GM19468 (cell line): ENCODE measurements at regions not wholly inside any gene's neighbourhood (a gene's known extent, or its start where the extent isn't known, plus 50 kb on each side); places are given as distances from the start of the nearest gene placed in this dataset.
A peak's percentile ranks its signal among the peaks of the same experiment; 100 is the strongest.

Experiments
- ATAC-seq: cut with Tn5 transposase; IDR thresholded peaks from one replicate; pipeline ENCODE4 v1.9.1; 2021; ENCODE audit warnings: mild to moderate bottlenecking, moderate library complexity, moderate number of reproducible peaks; ENCODE audit not compliant: unreplicated experiment; ENCODE audit errors: extremely low read depth

GRCh38 chr1:191904991-191905390 lies 253.3 kb upstream of the RGS18 start:
- no peak for ATAC-seq

DNA sequence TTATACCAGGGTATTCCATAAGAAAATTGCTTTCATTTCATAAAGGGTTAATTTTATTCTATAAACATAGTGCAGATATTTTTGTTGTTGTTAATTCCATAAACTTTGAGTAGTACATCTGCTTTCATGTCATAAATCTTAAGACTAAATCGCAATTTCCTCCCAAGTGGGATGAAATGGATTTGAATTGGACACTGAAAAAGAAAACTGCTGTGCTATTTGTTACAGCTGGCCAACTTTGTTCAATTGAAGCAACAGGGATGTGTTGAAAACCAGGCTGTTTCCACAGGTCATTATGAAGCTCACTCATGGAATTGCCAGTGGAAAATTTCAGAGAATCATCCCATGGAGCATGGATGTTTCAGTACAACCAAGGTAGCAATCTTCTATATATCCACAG lies 252.5 kb upstream of the RGS18 start:
- ATAC-seq = no peak

- no peak for ATAC-seq
Measured at GRCh38 chr1:191907121-191907520, 251.1 kb upstream of the RGS18 start.

GRCh38 chr1:191910245-191910644 lies 248.0 kb upstream of the RGS18 start:
- ATAC-seq = no peak

DNA sequence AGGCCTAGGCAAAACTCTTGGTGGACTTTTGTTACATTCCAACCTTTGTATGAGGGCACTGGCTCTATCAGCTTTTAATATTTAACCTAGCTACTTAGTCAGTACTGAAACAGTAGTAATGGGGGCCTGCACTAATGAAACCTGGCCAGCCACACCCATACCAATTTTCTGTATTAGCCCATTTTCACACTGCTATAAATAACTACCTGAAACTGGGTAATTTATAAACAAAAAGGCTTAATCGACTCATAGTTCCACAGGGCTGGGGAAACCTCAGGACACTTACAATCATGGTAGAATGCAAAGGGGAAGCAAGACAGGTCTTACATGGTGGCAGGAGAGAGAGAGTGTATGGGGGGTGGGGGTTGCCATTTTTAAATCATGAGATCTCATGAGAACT lies 245.7 kb upstream of the RGS18 start:
- peak; percentile 30 for ATAC-seq

DNA sequence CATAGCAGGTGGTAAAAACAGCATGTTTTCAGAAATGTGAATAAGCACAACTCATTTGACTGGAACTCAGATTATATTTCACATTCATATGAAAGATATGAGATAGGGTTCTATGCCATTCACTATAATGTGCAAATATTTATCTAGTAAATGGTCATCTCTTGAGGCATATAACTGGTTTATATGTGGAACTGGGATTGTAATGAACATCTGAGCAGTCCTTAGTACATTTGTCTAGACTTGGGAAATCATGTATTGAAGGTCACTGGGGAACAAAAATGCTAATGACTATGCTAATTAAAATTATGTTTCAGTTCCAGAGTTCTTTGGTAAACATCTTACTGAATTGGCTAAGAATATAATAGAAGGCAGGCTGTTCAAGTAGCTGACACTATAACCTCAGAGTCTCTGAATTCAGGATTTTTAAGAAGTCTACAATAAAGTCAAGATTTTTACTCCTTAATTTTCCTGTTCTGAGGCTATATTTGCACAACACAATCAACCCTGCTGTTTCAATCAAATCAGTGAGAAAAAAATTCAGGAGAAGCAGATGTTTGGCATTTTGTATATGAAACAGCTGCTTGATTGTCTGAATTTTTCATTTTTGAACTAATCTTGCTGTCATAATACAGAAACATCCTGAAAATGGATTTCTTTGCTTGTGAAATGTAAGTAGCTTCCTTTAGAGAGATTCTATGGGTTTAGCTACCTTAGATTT lies 244.8 kb upstream of the RGS18 start:
- ATAC-seq = no peak

DNA sequence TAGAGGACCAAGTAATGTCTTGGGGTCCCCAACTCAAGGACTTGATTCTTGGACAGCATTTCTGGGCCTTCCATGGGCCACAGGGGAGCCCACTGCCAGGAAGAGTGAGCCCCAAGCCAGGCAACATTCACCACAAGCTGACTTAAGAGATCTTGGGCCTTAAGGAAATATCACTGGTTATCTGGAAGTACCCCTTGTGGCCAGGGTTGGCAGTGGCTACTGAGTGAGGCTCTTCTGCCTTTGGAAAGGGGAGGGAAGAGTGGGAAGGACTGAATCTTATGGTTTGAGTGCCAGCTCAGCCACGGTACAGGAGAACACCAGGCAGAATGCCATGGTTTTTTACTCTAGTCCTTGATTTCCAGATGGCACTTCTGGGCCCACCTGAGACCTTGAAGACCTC lies 228.9 kb upstream of the RGS18 start:
- ATAC-seq = no peak

- ATAC-seq = no peak
Measured at GRCh38 chr1:191943684-191944083, 214.6 kb upstream of the RGS18 start.

DNA sequence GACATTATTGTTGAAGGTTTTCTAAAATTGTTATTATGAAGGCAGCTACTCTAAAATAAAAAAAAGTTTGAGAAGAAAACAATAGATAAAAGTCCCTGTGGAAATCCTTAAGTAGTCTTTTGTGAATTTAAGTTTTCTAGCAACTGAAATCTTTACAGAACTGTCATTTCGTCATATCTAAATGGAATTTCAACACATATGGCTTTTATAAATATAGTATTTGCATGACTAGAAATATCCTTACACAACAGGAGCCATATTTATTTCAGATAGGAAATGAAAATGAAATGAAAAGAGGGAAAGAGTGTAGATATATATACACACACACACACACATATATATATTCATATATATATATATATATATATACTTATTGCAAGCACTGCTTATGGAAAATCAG lies 204.7 kb upstream of the RGS18 start:
- ATAC-seq = no peak

DNA sequence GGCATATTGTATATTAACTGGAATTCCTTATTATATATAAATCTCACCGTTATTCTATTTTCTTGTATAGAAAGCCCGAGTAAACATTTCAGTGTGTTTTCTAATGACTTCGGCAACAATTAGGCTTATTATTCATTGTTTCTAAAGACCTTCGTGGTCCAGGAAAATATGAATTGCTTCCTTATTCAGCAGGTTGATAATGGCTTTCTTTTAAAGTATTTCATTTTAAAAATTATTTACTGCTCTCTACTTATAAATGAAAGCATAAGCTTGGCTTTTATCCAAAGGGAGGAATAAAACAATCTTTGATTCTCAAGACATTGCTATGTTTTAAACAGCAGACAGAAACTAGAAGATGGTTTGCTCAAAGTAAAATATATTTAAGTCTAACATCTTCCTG lies 198.4 kb upstream of the RGS18 start:
- ATAC-seq = no peak

GRCh38 chr1:191963286-191963685 lies 195.0 kb upstream of the RGS18 start:
- ATAC-seq = no peak

- no peak for ATAC-seq
Measured at GRCh38 chr1:191963781-191964455, 194.3 kb upstream of the RGS18 start.

DNA sequence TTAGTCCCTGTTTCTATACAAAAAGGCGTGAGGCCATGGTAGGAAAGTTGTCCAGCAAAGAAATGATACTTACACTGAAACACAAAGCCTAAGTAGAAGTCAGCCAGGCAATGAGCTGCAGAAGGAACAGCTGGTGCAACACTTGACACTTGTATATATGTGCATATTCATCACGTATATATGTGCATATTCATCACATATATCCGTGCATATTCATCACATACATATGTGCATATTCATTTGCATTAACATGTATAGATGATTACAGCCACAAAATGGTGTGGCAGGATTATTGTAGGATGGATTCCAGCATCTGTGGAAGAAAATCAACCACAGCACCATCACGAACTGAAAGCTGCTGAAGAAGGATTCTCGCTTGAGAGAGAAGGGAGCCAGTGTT lies 189.0 kb upstream of the RGS18 start:
- no peak for ATAC-seq

- no peak for ATAC-seq
Measured at GRCh38 chr1:191970116-191970515, 188.1 kb upstream of the RGS18 start.

DNA sequence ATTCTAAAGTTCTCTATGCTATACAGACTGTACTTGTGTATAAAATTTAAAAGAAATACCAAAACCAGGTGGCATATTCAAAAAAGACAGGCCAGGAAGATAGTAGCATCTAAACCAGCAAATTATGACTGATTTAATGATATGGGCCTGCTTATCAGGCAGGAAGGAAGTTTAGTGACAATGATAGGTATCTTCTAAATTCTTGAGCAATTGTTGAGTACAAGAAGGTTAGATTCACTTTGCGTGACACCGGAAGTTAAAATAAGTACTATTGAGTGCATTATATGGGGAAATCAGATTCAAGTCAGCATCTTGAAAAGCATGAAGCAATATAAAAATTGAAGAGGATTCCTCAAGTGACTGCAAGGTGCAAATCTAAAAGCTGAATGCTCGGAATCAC lies 186.8 kb upstream of the RGS18 start:
- ATAC-seq = no peak

DNA sequence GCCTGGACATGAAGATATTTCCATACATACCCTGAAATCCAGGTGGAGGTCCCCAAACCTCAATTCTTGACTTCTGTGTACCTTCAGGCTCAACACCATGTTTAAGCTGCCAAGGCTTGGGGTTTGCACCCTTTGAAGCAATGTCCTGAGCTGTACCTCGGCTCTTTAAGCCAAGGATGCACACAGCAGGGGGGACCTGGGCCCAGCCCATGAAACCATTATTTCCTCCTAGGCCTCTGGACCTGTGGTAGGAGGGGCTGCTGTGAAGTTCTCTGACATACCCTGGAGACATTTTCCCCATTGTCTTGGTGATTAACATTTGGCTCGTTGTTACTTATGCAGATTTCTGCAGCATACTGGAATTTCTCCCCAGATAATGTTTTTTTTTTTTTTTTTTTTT lies 184.3 kb upstream of the RGS18 start:
- no peak for ATAC-seq

DNA sequence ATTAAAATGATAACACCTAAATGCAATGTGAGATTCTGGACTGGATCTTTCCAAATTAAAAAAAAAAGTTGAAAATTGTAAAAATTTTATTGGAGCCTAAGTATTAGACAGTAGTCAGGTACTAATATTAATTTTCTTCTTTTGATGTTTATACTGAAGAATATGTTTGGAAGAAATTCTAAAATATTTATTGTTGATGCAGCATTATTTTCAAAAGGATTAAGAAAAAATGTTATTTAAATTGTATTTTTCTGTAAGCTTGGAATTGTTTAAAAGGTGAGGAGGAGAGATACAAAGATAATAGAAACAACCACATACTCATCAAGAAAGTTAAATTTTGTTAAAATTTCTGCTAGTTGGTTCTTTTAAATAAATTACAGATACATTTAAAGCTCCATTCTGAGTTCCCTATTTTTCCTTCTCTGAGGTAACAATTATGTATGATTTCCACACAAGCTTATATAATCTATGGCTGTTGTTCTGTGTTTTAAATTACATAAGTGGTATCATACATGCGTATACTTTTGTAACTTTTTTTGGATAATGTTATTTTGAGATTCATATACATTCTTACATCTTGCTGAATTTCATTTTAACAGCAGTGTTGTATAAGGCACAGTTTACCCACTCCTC lies 180.3 kb upstream of the RGS18 start:
- ATAC-seq = no peak

DNA sequence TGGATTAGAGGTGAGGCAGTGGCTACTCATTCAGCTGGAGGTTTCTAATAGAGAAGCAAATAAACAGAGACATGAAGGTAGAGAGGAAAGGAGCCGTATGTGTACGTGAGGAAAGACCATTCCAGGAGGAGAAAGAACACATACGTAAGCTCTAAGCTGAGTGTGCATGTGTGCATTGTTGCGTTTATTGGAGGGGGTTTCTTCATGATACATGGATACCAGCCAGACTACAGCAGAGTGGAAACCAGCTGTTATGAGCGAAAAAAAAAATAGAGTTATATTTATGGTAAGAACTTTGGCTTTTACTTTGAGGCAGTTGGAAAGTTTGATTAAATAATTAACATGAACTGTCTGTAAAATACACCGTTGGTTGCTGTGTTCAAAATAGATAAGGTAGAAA lies 173.4 kb upstream of the RGS18 start:
- ATAC-seq = no peak

- no peak for ATAC-seq
Measured at GRCh38 chr1:191992118-191992517, 166.1 kb upstream of the RGS18 start.

DNA sequence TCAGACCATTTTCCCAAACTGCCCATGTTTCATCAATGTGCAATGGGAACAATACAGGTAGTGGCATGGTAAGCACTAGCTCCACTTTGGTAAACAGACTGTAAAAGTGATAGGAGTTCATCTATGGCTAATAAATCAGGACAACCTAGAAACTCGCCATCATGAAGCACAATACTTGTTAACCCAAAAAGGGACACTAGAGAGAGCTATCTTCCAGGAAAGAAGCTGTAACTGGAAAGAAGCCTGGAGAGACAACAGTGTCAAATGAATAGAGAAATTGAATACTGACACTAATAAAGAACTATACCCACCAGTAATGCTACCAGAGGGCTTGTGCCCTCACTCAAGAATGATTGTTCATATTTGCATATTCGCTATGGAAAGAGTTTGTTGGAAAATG lies 164.7 kb upstream of the RGS18 start:
- no peak for ATAC-seq

GRCh38 chr1:192002063-192002462 lies 156.2 kb upstream of the RGS18 start:
- no peak for ATAC-seq
